OCI-LY1 (cell line): ENCODE measurements at regions not wholly inside any gene's neighbourhood (a gene's known extent, or its start where the extent isn't known, plus 50 kb on each side); places are given as distances from the start of the nearest gene placed in this dataset.

Experiments
- H2AFZ ChIP-seq: fragments of 200-600 bp; sonication (generic), shearing (Covaris generic); 2 replicates; pipeline ENCODE4 v1.6.0; 2014; ENCODE audit warnings: antibody characterized with exemption, mild to moderate bottlenecking, low read length
- H3F3A ChIP-seq: fragments of 200-600 bp; sonication (generic), shearing (Covaris generic); 2 replicates; pipeline ENCODE4 v1.6.0; 2014; ENCODE audit warnings: mild to moderate bottlenecking, antibody characterized with exemption, low read length, moderate library complexity; ENCODE audit not compliant: insufficient read depth
- H3K27ac ChIP-seq: fragments of 200-600 bp; sonication (generic); 2 replicates; pipeline ENCODE4 v1.5.1; 2014; ENCODE audit warnings: low read length, mixed run types, mild to moderate bottlenecking, low read depth; ENCODE audit not compliant: poor library complexity, severe bottlenecking
- H3K27me3 ChIP-seq: fragments of 200-600 bp; sonication (generic); 2 replicates; pipeline ENCODE4 v1.6.0; 2014; ENCODE audit warnings: antibody characterized with exemption, mild to moderate bottlenecking, low read length, moderate library complexity; ENCODE audit not compliant: insufficient read depth
- H3K36me3 ChIP-seq: fragments of 200-600 bp; sonication (generic); 2 replicates; pipeline ENCODE4 v1.6.1; 2014; ENCODE audit warnings: mild to moderate bottlenecking, antibody characterized with exemption, low read length, moderate library complexity, mixed read lengths; ENCODE audit not compliant: insufficient read depth
- H3K4me1 ChIP-seq: fragments of 200-600 bp; sonication (generic); 2 replicates; pipeline ENCODE4 v1.5.1; 2014; ENCODE audit warnings: mild to moderate bottlenecking, low read length, moderate library complexity; ENCODE audit not compliant: insufficient read depth, severe bottlenecking
- H3K4me2 ChIP-seq: fragments of 200-600 bp; sonication (generic), shearing (Covaris generic); 2 replicates; pipeline ENCODE4 v1.6.1; 2014; ENCODE audit warnings: low read length
- H3K4me3 ChIP-seq: fragments of 200-600 bp; sonication (generic); 2 replicates; pipeline ENCODE4 v1.5.1; 2014; ENCODE audit warnings: low read length, low read depth, mild to moderate bottlenecking, mixed read lengths; ENCODE audit not compliant: poor library complexity, severe bottlenecking
- H3K79me2 ChIP-seq: fragments of 200-600 bp; shearing (Covaris generic); 2 replicates; pipeline ENCODE4 v1.6.1; 2016; ENCODE audit warnings: mixed run types, low read length, mixed read lengths; ENCODE audit not compliant: insufficient read depth
- H3K9ac ChIP-seq: fragments of 200-600 bp; sonication (generic), shearing (Covaris generic); 2 replicates; pipeline ENCODE4 v1.6.1; 2014; ENCODE audit warnings: mild to moderate bottlenecking, low read length, mixed read lengths
- H3K9me2 ChIP-seq: fragments of 200-600 bp; sonication (generic), shearing (Covaris generic); 2 replicates; pipeline ENCODE4 v1.6.1; 2014; ENCODE audit warnings: low read depth, mild to moderate bottlenecking, low read length, mixed read lengths
- H3K9me3 ChIP-seq: fragments of 200-600 bp; shearing (Covaris generic); 2 replicates; pipeline ENCODE4 v1.6.1; 2014; ENCODE audit warnings: low read length, mixed read lengths
- H4K20me1 ChIP-seq: fragments of 200-600 bp; sonication (generic), shearing (Covaris generic); 2 replicates; pipeline ENCODE4 v1.6.0; 2016; ENCODE audit warnings: mild to moderate bottlenecking, low read length; ENCODE audit not compliant: insufficient read depth
- CTCF ChIP-seq: fragments of 200-600 bp; sonication (generic), shearing (Covaris generic); IDR thresholded peaks from 2 replicates; pipeline ENCODE4 v1.5.1; 2017; ENCODE audit warnings: mild to moderate bottlenecking, antibody characterized with exemption, low read length, moderate library complexity, mixed read lengths
- EZH2 ChIP-seq: fragments of 200-600 bp; sonication (generic), shearing (Covaris generic); IDR thresholded peaks from 2 replicates; pipeline ENCODE4 v1.8.0; 2017; ENCODE audit warnings: borderline replicate concordance, mixed run types, mild to moderate bottlenecking, antibody characterized with exemption, low read length, moderate library complexity, mixed read lengths

- Histone ChIP-seq H4K20me1 (no peaks in the 10 kb centered on the region), H2AFZ (no peak overlapping the region), H3F3A (no peaks in the 10 kb centered on the region), H3K4me1 (no peaks in the 10 kb centered on the region), H3K9me2 (no peaks in the 10 kb centered on the region), H3K36me3 (no peaks in the 10 kb centered on the region), H3K9ac (no peak overlapping the region), H3K79me2 (no peaks in the 10 kb centered on the region), H3K27ac (no peak overlapping the region), H3K4me2 (no peak overlapping the region), H3K27me3 (no peaks in the 10 kb centered on the region), H3K9me3 (no peaks in the 10 kb centered on the region), H3K4me3 (no peak overlapping the region)
- TF ChIP-seq EZH2, result no peak
- TF ChIP-seq CTCF, result no peak
Measured at GRCh38 chr10:105727131-105727530, 1086.0 kb downstream of the SORCS3 start.

GRCh38 chr10:105726149-105726548 lies 1085.1 kb downstream of the SORCS3 start:
- no peak for TF ChIP-seq CTCF
- TF ChIP-seq EZH2, result no peak
- Histone ChIP-seq H3F3A (no peaks in the 10 kb centered on the region), H2AFZ (no peak overlapping the region), H3K4me2 (no peak overlapping the region), H3K27me3 (no peaks in the 10 kb centered on the region), H3K9me3 (no peaks in the 10 kb centered on the region), H3K9me2 (no peaks in the 10 kb centered on the region), H3K9ac (no peak overlapping the region), H3K4me1 (no peaks in the 10 kb centered on the region), H3K79me2 (no peaks in the 10 kb centered on the region), H3K27ac (no peak overlapping the region), H4K20me1 (no peaks in the 10 kb centered on the region), H3K4me3 (no peak overlapping the region), H3K36me3 (no peaks in the 10 kb centered on the region)

- Histone ChIP-seq H3K9me2 (no peaks in the 10 kb centered on the region), H4K20me1 (no peaks in the 10 kb centered on the region)
- TF ChIP-seq CTCF, result no peak
- no peak for TF ChIP-seq EZH2
Measured at GRCh38 chr10:105725007-105725406, 1083.9 kb downstream of the SORCS3 start.

More at GRCh38 chr10:105725007-105725406, 1083.9 kb downstream of the SORCS3 start:
- no peak overlapping the region for H2AFZ ChIP-seq
- no peaks in the 10 kb centered on the region for H3K4me1 ChIP-seq
- no peak overlapping the region for H3K27ac ChIP-seq
- H3K9ac ChIP-seq, result no peak overlapping the region
- no peak overlapping the region for H3K4me2 ChIP-seq
- H3K36me3 ChIP-seq, result no peaks in the 10 kb centered on the region
- H3K9me3 ChIP-seq, result no peaks in the 10 kb centered on the region
- no peak overlapping the region for H3K4me3 ChIP-seq
- no peaks in the 10 kb centered on the region for H3K27me3 ChIP-seq
- H3K79me2 ChIP-seq, result no peaks in the 10 kb centered on the region
- no peaks in the 10 kb centered on the region for H3F3A ChIP-seq
